DOHH2 (cell line): ENCODE measurements at regions not wholly inside any gene's neighbourhood (a gene's known extent, or its start where the extent isn't known, plus 50 kb on each side); places are given as distances from the start of the nearest gene placed in this dataset.

Experiments used
- H3F3A ChIP-seq: fragments of 200-600 bp; sonication (generic), shearing (Covaris generic); 2 replicates; pipeline ENCODE4 v1.6.0; 2016; ENCODE audit warnings: antibody characterized with exemption, mild to moderate bottlenecking; ENCODE audit not compliant: control insufficient read depth, insufficient read depth
- H3K27ac ChIP-seq: fragments of 200-600 bp; sonication (generic); 2 replicates; pipeline ENCODE4 v1.5.1; 2014; ENCODE audit warnings: low read depth, mild to moderate bottlenecking, low read length, moderate library complexity
- H3K27me3 ChIP-seq: fragments of 200-600 bp; sonication (generic); 2 replicates; pipeline ENCODE4 v1.6.1; 2014; ENCODE audit warnings: mild to moderate bottlenecking, low read length, mixed read lengths; ENCODE audit not compliant: control insufficient read depth
- H3K36me3 ChIP-seq: fragments of 200-600 bp; sonication (generic); 2 replicates; pipeline ENCODE4 v1.6.1; 2014; ENCODE audit warnings: mild to moderate bottlenecking, low read length, moderate library complexity, mixed read lengths; ENCODE audit not compliant: control insufficient read depth
- H3K4me1 ChIP-seq: fragments of 200-600 bp; sonication (generic); 2 replicates; pipeline ENCODE4 v1.6.1; 2014; ENCODE audit warnings: mild to moderate bottlenecking, low read length, mixed read lengths; ENCODE audit not compliant: control insufficient read depth
- H3K4me2 ChIP-seq: fragments of 200-600 bp; sonication (generic); 2 replicates; pipeline ENCODE4 v1.6.0; 2014; ENCODE audit warnings: mild to moderate bottlenecking, low read length, moderate library complexity
- H3K4me3 ChIP-seq: fragments of 200-600 bp; sonication (generic); 2 replicates; pipeline ENCODE4 v1.5.1; 2014; ENCODE audit warnings: mild to moderate bottlenecking, low read length, mixed read lengths
- H3K79me2 ChIP-seq: fragments of 200-600 bp; sonication (generic); 2 replicates; pipeline ENCODE4 v1.6.1; 2014; ENCODE audit warnings: mild to moderate bottlenecking, low read length, mixed read lengths; ENCODE audit not compliant: control insufficient read depth
- H3K9me2 ChIP-seq: fragments of 200-600 bp; sonication (generic); replicated peaks from 2 replicates; pipeline ENCODE4 v1.6.1; 2014; ENCODE audit warnings: mild to moderate bottlenecking, low read length, mixed read lengths; ENCODE audit not compliant: control insufficient read depth
- H3K9me3 ChIP-seq: fragments of 200-600 bp; sonication (generic); 2 replicates; pipeline ENCODE4 v1.6.1; 2014; ENCODE audit warnings: antibody characterized with exemption, low read length, mixed read lengths; ENCODE audit not compliant: control insufficient read depth, insufficient read depth
- H4K20me1 ChIP-seq: fragments of 200-600 bp; sonication (generic); 2 replicates; pipeline ENCODE4 v1.6.0; 2014; ENCODE audit warnings: low read depth, mild to moderate bottlenecking, antibody characterized with exemption, low read length, moderate library complexity; ENCODE audit not compliant: control insufficient read depth, insufficient read depth
- CTCF ChIP-seq: fragments of 200-600 bp; sonication (generic); IDR thresholded peaks from one replicate; pipeline ENCODE4 v1.5.1; 2014; ENCODE audit warnings: antibody characterized with exemption, mild to moderate bottlenecking, low read depth, low read length; ENCODE audit not compliant: poor library complexity, severe bottlenecking
- EZH2phosphoT487 ChIP-seq: fragments of 200-600 bp; sonication (generic); IDR thresholded peaks from 2 replicates; pipeline ENCODE4 v1.6.1; 2017; ENCODE audit warnings: borderline replicate concordance, mild to moderate bottlenecking, antibody characterized with exemption, low read length, moderate library complexity, mixed read lengths

- Histone ChIP-seq H3K27ac (no peak overlapping the region), H3F3A (no peaks in the 10 kb centered on the region), H3K79me2 (no peaks in the 10 kb centered on the region), H3K4me2 (no peak overlapping the region), H3K36me3 (no peaks in the 10 kb centered on the region), H3K4me1 (no peaks in the 10 kb centered on the region), H3K9me2 (no peaks in the 10 kb centered on the region), H3K27me3 (no peaks in the 10 kb centered on the region), H3K9me3 (no peaks in the 10 kb centered on the region), H4K20me1 (no peaks in the 10 kb centered on the region), H3K4me3 (no peak overlapping the region)
- TF ChIP-seq EZH2phosphoT487, result no peak
- TF ChIP-seq CTCF, result no peak
Measured at GRCh38 chr5:174195517-174195916, 150.0 kb downstream of the NSG2 start.

GRCh38 chr5:174197929-174198328 lies 152.4 kb downstream of the NSG2 start:
- no peaks in the 10 kb centered on the region for H3K27me3 ChIP-seq
- TF ChIP-seq CTCF, result no peak
- no peak for TF ChIP-seq EZH2phosphoT487
- no peaks in the 10 kb centered on the region for H3K4me1 ChIP-seq
- H3F3A ChIP-seq, result no peaks in the 10 kb centered on the region
- H3K27ac ChIP-seq, result no peak overlapping the region
- H3K9me2 ChIP-seq, result no peaks in the 10 kb centered on the region
- no peaks in the 10 kb centered on the region for H4K20me1 ChIP-seq
- H3K36me3 ChIP-seq, result no peaks in the 10 kb centered on the region
- H3K4me3 ChIP-seq, result no peak overlapping the region
- H3K9me3 ChIP-seq, result no peaks in the 10 kb centered on the region
- no peak overlapping the region for H3K4me2 ChIP-seq
- H3K79me2 ChIP-seq, result no peaks in the 10 kb centered on the region

GRCh38 chr5:174198541-174198940 lies 153.0 kb downstream of the NSG2 start:
- Histone ChIP-seq H3K27me3 (no peaks in the 10 kb centered on the region), H3K4me3 (no peak overlapping the region), H3F3A (no peaks in the 10 kb centered on the region), H3K4me1 (no peaks in the 10 kb centered on the region), H4K20me1 (no peaks in the 10 kb centered on the region), H3K79me2 (no peaks in the 10 kb centered on the region), H3K9me2 (no peaks in the 10 kb centered on the region), H3K9me3 (no peaks in the 10 kb centered on the region), H3K36me3 (no peaks in the 10 kb centered on the region), H3K27ac (no peak overlapping the region), H3K4me2 (no peak overlapping the region)
- TF ChIP-seq EZH2phosphoT487, result no peak

GRCh38 chr5:174202996-174203395 lies 157.5 kb downstream of the NSG2 start:
- no peaks in the 10 kb centered on the region for H3K27me3 ChIP-seq
- TF ChIP-seq EZH2phosphoT487 (no peak), CTCF (no peak)
- H3K9me3 ChIP-seq, result no peaks in the 10 kb centered on the region
- H4K20me1 ChIP-seq, result no peaks in the 10 kb centered on the region
- no peak overlapping the region for H3K4me2 ChIP-seq
- no peaks in the 10 kb centered on the region for H3F3A ChIP-seq
- H3K4me3 ChIP-seq, result no peak overlapping the region
- no peaks in the 10 kb centered on the region for H3K36me3 ChIP-seq
- no peak overlapping the region for H3K27ac ChIP-seq
- no peaks in the 10 kb centered on the region for H3K4me1 ChIP-seq
- H3K9me2 ChIP-seq, result no peaks in the 10 kb centered on the region
- no peaks in the 10 kb centered on the region for H3K79me2 ChIP-seq
